ENCODE measurements at regions not wholly inside any gene's neighbourhood (a gene's known extent, or its start where the extent isn't known, plus 50 kb on each side); places are given as distances from the start of the nearest gene placed in this dataset.

DNA sequence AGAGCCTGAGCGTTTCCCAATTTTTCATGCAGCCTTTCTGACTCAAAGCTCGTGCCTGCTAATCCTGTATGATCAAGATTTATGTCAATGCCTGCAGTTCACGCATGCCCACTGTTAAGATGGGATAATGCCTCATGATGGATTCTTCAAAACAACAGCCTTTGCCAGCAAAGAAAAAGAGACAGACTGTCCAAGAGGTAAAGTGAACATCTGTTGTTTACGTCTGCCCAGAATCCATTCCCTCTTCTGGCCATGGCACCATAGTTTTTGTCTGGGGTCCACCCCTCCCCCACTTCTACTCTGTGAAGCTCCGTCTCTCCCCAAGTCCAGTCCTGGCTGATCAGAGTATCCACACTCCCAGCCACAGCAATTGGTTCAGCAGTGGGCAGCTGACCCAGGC, 91.9 kb upstream of the EYA2 start:
- no peak overlapping the region for H3K4me3 ChIP-seq
- intact Hi-C loops (cut with DNase I, micrococcal nuclease), result no loop called here
- no peaks in the 10 kb centered on the region for H3K9me3 ChIP-seq
- TF ChIP-seq, protein P1, sequence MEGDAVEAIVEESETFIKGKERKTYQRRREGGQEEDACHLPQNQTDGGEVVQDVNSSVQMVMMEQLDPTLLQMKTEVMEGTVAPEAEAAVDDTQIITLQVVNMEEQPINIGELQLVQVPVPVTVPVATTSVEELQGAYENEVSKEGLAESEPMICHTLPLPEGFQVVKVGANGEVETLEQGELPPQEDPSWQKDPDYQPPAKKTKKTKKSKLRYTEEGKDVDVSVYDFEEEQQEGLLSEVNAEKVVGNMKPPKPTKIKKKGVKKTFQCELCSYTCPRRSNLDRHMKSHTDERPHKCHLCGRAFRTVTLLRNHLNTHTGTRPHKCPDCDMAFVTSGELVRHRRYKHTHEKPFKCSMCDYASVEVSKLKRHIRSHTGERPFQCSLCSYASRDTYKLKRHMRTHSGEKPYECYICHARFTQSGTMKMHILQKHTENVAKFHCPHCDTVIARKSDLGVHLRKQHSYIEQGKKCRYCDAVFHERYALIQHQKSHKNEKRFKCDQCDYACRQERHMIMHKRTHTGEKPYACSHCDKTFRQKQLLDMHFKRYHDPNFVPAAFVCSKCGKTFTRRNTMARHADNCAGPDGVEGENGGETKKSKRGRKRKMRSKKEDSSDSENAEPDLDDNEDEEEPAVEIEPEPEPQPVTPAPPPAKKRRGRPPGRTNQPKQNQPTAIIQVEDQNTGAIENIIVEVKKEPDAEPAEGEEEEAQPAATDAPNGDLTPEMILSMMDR (IDR thresholded peaks at IDR 0.05), result no peak
- ATAC-seq, result no peak
- no peak for DNase-seq
- no peaks in the 10 kb centered on the region for H3K4me1 ChIP-seq (ENCODE audit: low read depth)
- H3K36me3 ChIP-seq (ENCODE audit: low read depth), result no peaks in the 10 kb centered on the region

DNA sequence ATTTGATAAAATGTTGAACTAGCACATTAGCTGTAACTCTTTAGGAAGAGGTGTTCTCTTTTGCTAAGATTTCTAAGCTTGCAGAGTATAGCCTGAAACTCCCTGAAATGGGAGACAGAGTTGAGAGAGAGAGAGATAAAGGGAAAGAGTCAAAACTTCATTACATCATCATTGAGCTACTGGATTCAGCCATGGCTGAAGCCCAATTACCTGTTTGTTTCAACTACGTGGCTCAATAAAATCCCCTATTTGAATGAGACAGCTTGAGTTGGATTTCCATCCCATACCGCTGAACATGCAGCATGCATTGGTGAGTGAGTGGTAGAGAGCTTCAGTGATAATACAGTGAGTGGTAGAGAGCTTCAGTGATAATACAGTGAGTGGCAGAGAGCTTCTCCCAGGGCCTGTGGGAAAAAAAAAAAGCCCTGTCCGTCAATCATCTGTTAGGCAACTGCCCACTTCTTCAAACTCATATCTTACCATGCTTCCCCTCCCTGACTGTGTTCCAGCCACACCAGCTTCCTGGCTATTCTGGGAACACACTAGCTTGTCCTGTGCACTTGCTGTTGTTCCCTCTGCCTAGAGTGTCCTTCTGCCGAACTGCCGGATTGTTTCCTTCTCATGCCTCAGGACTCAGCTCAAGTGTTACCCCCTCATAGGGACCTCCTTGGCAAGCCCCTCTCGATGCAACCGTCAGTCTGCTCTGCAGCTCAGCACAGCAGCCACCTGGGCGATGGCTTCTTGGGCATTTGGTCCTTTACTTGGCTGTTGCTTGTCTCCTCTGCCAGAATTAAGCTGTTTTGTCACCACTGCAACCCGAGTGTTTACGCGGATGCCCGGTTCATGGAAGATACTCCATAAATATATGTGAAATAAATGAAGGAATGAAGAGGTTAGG, 91.3 kb upstream of the EYA2 start:
- Histone ChIP-seq H3K4me1 (ENCODE audit: low read depth) (no peaks in the 10 kb centered on the region), H3K9me3 (no peaks in the 10 kb centered on the region), H3K36me3 (ENCODE audit: low read depth) (no peaks in the 10 kb centered on the region), H3K4me3 (no peak overlapping the region)
- intact Hi-C loops (cut with DNase I, micrococcal nuclease), result no loop called here
- ATAC-seq (no peak), DNase-seq (no peak)
- TF ChIP-seq, protein P1 (IDR thresholded peaks at IDR 0.05), result no peak

DNA sequence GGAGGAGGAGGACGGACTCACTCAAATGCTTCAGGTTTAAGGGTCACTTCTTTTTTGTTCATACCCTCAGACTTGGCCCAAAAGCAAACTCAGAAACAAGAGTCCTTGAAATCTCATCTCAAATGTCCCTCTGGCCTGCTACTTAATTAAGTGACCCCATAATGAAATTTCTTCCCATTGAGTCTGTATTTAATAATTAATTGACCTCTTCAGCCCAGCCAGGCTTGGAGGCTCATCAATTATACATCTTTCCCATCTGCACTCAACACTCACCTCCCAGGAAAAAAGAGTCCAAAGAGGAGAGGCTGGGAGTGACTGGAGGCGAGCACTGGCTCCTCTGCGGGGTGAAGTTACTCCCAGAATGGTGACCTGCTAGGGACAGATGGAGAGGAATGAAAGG, 90.5 kb upstream of the EYA2 start:
- H3K36me3 ChIP-seq (ENCODE audit: low read depth), result no peaks in the 10 kb centered on the region
- TF ChIP-seq, protein P1 (IDR thresholded peaks at IDR 0.05), result no peak
- no peak overlapping the region for H3K4me3 ChIP-seq
- intact Hi-C loops (cut with DNase I, micrococcal nuclease), result no loop called here
- no peaks in the 10 kb centered on the region for H3K9me3 ChIP-seq
- no peak for ATAC-seq
- H3K4me1 ChIP-seq (ENCODE audit: low read depth), result peaks cover 4% of the 10 kb centered on the region
- no peak for DNase-seq

DNA sequence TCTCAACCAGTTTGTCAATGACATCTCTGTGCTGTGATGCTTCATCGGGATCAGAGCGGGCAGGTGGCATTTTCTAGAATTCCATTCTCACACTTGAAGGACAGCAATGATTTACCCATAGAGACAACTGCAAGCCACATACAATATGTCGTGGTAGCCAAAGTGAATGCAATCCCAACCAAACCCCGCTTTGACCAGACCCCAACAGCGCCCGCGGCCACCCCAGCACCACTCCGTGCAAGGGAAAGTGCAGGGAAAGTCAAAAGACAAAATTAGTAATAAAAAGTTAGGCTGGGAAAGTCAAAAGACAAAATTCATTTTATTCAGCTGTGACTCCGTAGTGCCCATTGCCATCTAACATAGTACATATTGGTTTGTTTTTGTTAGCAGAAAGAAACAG, 88.8 kb upstream of the EYA2 start:
- H3K36me3 ChIP-seq (ENCODE audit: low read depth), result no peaks in the 10 kb centered on the region
- intact Hi-C loops (cut with DNase I, micrococcal nuclease), result no loop called here
- H3K4me3 ChIP-seq, result no peak overlapping the region
- no peak for DNase-seq
- H3K4me1 ChIP-seq (ENCODE audit: low read depth), result peaks cover 8% of the 10 kb centered on the region
- no peak for ATAC-seq
- TF ChIP-seq, protein P1 (IDR thresholded peaks at IDR 0.05), result no peak
- no peaks in the 10 kb centered on the region for H3K9me3 ChIP-seq

DNA sequence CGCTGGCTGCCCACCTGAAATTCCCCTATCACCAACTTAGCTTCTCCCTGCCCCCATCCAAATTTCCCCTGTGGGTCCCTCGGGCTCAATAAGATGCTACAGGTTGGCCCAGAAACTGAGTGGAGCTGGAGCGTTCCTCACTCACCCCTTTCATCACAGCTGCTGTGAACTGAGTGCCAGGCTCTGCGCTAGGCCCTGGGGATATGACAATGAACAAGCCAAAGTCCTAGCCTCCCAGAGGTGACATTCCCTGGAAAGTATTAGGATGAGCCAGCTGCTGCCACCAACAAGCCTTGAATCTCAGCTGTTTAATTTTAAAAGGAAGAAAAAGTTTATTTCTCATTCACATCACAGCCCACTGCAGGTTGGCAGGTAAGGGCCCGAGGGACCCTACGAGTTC, 86.6 kb upstream of the EYA2 start:
- intact Hi-C loops (cut with DNase I, micrococcal nuclease), result no loop called here

More for the DNA sequence above, 86.6 kb upstream of the EYA2 start:
- Histone ChIP-seq H3K9me3 (no peaks in the 10 kb centered on the region), H3K36me3 (ENCODE audit: low read depth) (no peaks in the 10 kb centered on the region), H3K4me3 (no peak overlapping the region), H3K4me1 (ENCODE audit: low read depth) (peaks cover 8% of the 10 kb centered on the region)
- DNase-seq (no peak), ATAC-seq (no peak)
- TF ChIP-seq, protein P1 (IDR thresholded peaks at IDR 0.05), result no peak

Data from mucosa of descending colon (tissue), 3 donors.